ENCODE measurements at regions not wholly inside any gene's neighbourhood (a gene's known extent, or its start where the extent isn't known, plus 50 kb on each side); places are given as distances from the start of the nearest gene placed in this dataset.
A peak's percentile ranks its signal among the peaks of the same experiment; 100 is the strongest.

DNA sequence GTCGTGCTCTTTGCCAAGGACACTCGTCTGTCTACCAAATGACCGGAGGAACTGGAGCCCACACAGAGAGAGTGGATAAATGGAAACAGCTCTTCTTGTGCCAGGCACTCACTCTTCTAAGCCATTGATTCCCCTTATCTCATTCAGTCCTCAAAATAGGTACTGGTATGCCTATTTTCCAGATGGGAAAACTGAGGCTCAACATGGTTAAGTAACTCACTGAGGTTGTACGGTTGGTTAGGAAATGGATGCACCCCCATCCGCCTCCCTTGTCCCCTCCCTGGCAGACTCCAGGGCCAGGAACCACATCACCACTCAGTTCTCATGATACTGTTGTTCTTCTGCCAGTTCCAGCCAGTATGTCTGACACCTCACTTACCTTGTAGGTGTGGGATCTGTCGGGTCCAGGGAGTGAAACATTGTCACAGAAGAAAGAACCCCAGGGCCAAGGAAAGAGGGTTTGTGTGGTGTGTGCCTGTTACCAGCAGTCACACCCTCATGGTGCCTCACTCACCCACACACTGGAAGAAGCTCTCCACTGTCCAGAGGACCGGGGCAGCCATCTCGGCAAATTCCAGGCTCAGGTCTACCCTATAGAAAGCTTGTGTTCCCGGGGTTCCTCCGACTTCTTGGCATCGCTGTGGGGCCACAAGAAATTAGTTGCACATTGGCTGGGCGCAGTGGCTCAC, 58.8 kb upstream of the TARDBP start:
- TF ChIP-seq CTCF (IDR thresholded peaks at IDR 0.05) = no peak
- Histone ChIP-seq H3K4me1 (no peaks in the 10 kb centered on the region), H3K9me3 (peaks cover 0 to 11% (median 7%) of the 10 kb centered on the region in 3 donors), H3K27ac (no peak overlapping the region), H3K4me3 (no peak overlapping the region), H3K36me3 (no peaks in the 10 kb centered on the region), H3K27me3 (no peaks in the 10 kb centered on the region)
- intact Hi-C loops (cut with DNase I; ENCODE audit: low total_unique reads) = no loop called here
- no peak for DNase-seq

- Histone ChIP-seq H3K36me3 (no peaks in the 10 kb centered on the region), H3K4me1 (no peaks in the 10 kb centered on the region), H3K9me3 (peaks cover 0 to 11% (median 7%) of the 10 kb centered on the region in 3 donors), H3K4me3 (no peak overlapping the region), H3K27me3 (peaks cover 0 to 8% of the 10 kb centered on the region in 2 donors), H3K27ac (no peak overlapping the region)
- intact Hi-C loops (cut with DNase I; ENCODE audit: low total_unique reads) = no loop called here
- DNase-seq = no peak
- no peak for TF ChIP-seq CTCF (IDR thresholded peaks at IDR 0.05)
These were observed 55.3 kb upstream of the TARDBP start for GRCh38 chr1:10957133-10957532.

GRCh38 chr1:10958614-10959013, 53.8 kb upstream of the TARDBP start:
- no peaks in the 10 kb centered on the region for H3K36me3 ChIP-seq
- intact Hi-C loops (cut with DNase I; ENCODE audit: low total_unique reads) = no loop called here
- no peaks in the 10 kb centered on the region for H3K4me1 ChIP-seq
- no peak overlapping the region for H3K27ac ChIP-seq
- H3K9me3 ChIP-seq = peaks cover 0 to 6% (median 5%) of the 10 kb centered on the region in 3 donors
- TF ChIP-seq CTCF (IDR thresholded peaks at IDR 0.05) = no peak
- peaks cover 0 to 20% of the 10 kb centered on the region in 2 donors for H3K27me3 ChIP-seq
- DNase-seq = no peak
- no peak overlapping the region for H3K4me3 ChIP-seq

- no peaks in the 10 kb centered on the region for H3K36me3 ChIP-seq
- H3K27ac ChIP-seq = no peak overlapping the region
- peak; percentile 79 to 82 for DNase-seq
- H3K4me3 ChIP-seq = no peak overlapping the region
- H3K4me1 ChIP-seq = peaks cover 0 to 4% (median under 1%) of the 10 kb centered on the region in 4 donors
- H3K27me3 ChIP-seq = peaks cover 0 to 32% of the 10 kb centered on the region in 2 donors
- TF ChIP-seq CTCF (IDR thresholded peaks at IDR 0.05) = peak; percentile 65 to 80
- H3K9me3 ChIP-seq = no peaks in the 10 kb centered on the region
- intact Hi-C loops (cut with DNase I; ENCODE audit: low total_unique reads) = no loop called here
These were observed 51.8 kb upstream of the TARDBP start for GRCh38 chr1:10960411-10961299.

GRCh38 chr1:10961300-10961833, 51.1 kb upstream of the TARDBP start:
- peaks cover 0 to 6% (median 2%) of the 10 kb centered on the region in 4 donors for H3K4me1 ChIP-seq
- no peak for DNase-seq
- no peak overlapping the region for H3K4me3 ChIP-seq
- H3K9me3 ChIP-seq = no peaks in the 10 kb centered on the region
- no peak overlapping the region for H3K27ac ChIP-seq
- intact Hi-C loops (cut with DNase I; ENCODE audit: low total_unique reads) = no loop called here
- peaks cover 0 to 32% of the 10 kb centered on the region in 2 donors for H3K27me3 ChIP-seq
- no peaks in the 10 kb centered on the region for H3K36me3 ChIP-seq
- no peak for TF ChIP-seq CTCF (IDR thresholded peaks at IDR 0.05)

Data from tibial artery (tissue), 4 donors.